Left hindlimb (tissue), 1 donor: ENCODE measurements at regions not wholly inside any gene's neighbourhood (a gene's known extent, or its start where the extent isn't known, plus 50 kb on each side); places are given as distances from the start of the nearest gene placed in this dataset.
"Not testable (repeated sequence)": the region's sequence is repeated elsewhere in the genome, so short reads cannot be mapped to it uniquely, and the experiment has no call there.

Experiments used
- DNase-seq: peaks from one replicate; pipeline ENCODE4 v3.0.0-alpha.2; 2018

- no peak for DNase-seq
These were observed 329.2 kb downstream of the DTHD1 start for GRCh38 chr4:36610628-36611027.

GRCh38 chr4:36613142-36613541 is 331.7 kb downstream of the DTHD1 start:
- not testable (repeated sequence) for DNase-seq

GRCh38 chr4:36614011-36614410 is 332.6 kb downstream of the DTHD1 start:
- no peak for DNase-seq

GRCh38 chr4:36618102-36618501 is 336.7 kb downstream of the DTHD1 start:
- no peak for DNase-seq

- no peak for DNase-seq
These were observed 342.6 kb downstream of the DTHD1 start for GRCh38 chr4:36624030-36624429.

- no peak for DNase-seq
These were observed 356.9 kb downstream of the DTHD1 start for GRCh38 chr4:36638273-36638811.

GRCh38 chr4:36640876-36641275 is 359.5 kb downstream of the DTHD1 start:
- DNase-seq, result no peak

GRCh38 chr4:36651253-36651652 is 369.8 kb downstream of the DTHD1 start:
- no peak for DNase-seq

GRCh38 chr4:36652857-36653256 is 371.4 kb downstream of the DTHD1 start:
- DNase-seq, result no peak

- DNase-seq, result no peak
These were observed 384.6 kb downstream of the DTHD1 start for GRCh38 chr4:36665985-36666527.

GRCh38 chr4:36675436-36675835 is 394.0 kb downstream of the DTHD1 start:
- no peak for DNase-seq

- no peak for DNase-seq
These were observed 395.0 kb downstream of the DTHD1 start for GRCh38 chr4:36676139-36677050.

GRCh38 chr4:36677112-36677511 is 395.7 kb downstream of the DTHD1 start:
- no peak for DNase-seq

- no peak for DNase-seq
These were observed 396.5 kb downstream of the DTHD1 start for GRCh38 chr4:36677874-36678273.

- DNase-seq, result no peak
These were observed 406.3 kb downstream of the DTHD1 start for GRCh38 chr4:36687681-36688080.

GRCh38 chr4:36692586-36692985 is 411.2 kb downstream of the DTHD1 start:
- DNase-seq, result no peak

- no peak for DNase-seq
These were observed 420.8 kb downstream of the DTHD1 start for GRCh38 chr4:36702245-36702644.

GRCh38 chr4:36704289-36704688 is 422.9 kb downstream of the DTHD1 start:
- no peak for DNase-seq

GRCh38 chr4:36709991-36710390 is 428.6 kb downstream of the DTHD1 start:
- no peak for DNase-seq

GRCh38 chr4:36712013-36712412 is 430.6 kb downstream of the DTHD1 start:
- no peak for DNase-seq

GRCh38 chr4:36716874-36717273 is 435.5 kb downstream of the DTHD1 start:
- DNase-seq, result no peak

- DNase-seq, result no peak
These were observed 438.0 kb downstream of the DTHD1 start for GRCh38 chr4:36719425-36719824.

GRCh38 chr4:36722986-36723385 is 441.6 kb downstream of the DTHD1 start:
- DNase-seq, result no peak

- no peak for DNase-seq
These were observed 452.9 kb downstream of the DTHD1 start for GRCh38 chr4:36734334-36734733.
